ENCODE measurements at regions not wholly inside any gene's neighbourhood (a gene's known extent, or its start where the extent isn't known, plus 50 kb on each side); places are given as distances from the start of the nearest gene placed in this dataset.

DNA sequence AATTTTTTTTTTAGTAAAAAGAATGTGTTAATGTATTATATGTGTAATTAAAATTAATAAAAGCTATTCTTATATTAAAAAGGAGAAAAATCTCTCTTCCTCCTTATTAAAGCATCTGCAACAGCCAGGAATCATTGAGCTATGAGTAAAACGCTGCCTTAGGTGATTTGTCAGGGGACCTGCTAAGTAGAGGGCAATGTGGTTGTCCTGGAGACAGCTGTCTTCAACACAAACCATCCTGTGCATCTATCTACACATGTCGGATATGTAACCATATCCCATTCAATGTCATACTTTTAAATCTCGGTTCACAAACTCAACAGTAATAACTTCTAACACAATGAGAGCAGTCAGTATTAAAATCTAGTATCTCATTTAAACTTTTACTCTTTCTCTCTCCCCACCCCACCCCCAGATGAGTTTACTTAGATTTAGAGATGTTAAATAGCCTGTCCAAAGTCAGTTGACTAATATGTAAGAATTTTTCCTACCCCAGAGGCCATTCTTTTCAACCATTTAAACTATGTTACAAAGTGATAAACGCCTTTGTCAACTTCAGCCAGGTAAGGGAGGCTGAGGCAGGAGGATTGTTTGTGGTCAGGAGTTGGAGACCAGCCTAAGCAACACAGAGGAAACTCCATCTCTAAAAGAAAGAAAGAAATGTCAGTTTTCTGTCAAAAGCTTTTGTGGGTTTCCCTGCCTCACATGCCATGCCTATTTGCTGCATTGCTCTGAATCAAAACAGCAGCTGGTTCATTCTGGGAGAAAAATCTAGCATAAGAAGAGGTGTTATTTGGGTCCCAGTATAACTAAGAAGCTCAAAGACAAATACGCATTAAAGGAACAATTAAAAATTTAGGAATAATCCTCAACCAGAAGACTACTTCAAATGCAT, 413.7 kb upstream of the CCDC196 start:
- no peak for DNase-seq (ENCODE audit: low spot score)
- TF ChIP-seq, protein P1, sequence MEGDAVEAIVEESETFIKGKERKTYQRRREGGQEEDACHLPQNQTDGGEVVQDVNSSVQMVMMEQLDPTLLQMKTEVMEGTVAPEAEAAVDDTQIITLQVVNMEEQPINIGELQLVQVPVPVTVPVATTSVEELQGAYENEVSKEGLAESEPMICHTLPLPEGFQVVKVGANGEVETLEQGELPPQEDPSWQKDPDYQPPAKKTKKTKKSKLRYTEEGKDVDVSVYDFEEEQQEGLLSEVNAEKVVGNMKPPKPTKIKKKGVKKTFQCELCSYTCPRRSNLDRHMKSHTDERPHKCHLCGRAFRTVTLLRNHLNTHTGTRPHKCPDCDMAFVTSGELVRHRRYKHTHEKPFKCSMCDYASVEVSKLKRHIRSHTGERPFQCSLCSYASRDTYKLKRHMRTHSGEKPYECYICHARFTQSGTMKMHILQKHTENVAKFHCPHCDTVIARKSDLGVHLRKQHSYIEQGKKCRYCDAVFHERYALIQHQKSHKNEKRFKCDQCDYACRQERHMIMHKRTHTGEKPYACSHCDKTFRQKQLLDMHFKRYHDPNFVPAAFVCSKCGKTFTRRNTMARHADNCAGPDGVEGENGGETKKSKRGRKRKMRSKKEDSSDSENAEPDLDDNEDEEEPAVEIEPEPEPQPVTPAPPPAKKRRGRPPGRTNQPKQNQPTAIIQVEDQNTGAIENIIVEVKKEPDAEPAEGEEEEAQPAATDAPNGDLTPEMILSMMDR (IDR thresholded peaks at IDR 0.05): no peak
- Mint-ChIP-seq H3K36me3 (ENCODE audit: low read depth) (no peaks in the 10 kb centered on the region), H3K9me3 (ENCODE audit: low read depth) (no peaks in the 10 kb centered on the region), H3K27me3 (ENCODE audit: low read depth) (peaks cover 12% of the 10 kb centered on the region), H3K4me3 (ENCODE audit: unreplicated experiment) (no peak overlapping the region), H3K27ac (ENCODE audit: unreplicated experiment) (no peak overlapping the region), H3K4me1 (ENCODE audit: low read depth) (no peaks in the 10 kb centered on the region)

DNA sequence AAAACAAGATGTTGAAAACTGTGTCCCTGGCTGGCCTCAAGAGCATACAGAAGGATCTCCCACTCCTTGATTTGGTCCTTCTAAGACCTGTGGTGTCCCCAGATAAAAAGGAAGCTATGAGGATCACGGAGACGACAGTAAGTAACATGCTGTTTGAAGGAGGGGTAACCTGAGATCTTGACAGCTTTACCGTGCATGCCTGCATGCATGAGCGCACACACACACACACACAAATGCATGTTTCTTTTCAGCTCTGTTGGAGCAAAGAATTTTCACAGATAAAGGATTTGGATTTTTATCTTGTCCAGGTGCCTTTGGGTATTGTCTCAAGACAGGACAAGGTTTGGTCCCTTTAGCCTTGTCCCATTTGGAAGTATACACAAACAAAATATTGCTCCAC, 411.6 kb upstream of the CCDC196 start:
- H3K4me3 Mint-ChIP-seq (ENCODE audit: unreplicated experiment): no peak overlapping the region
- TF ChIP-seq, protein P1 (IDR thresholded peaks at IDR 0.05): no peak
- H3K27ac Mint-ChIP-seq (ENCODE audit: unreplicated experiment): no peak overlapping the region
- H3K9me3 Mint-ChIP-seq (ENCODE audit: low read depth): no peaks in the 10 kb centered on the region
- peaks cover 11% of the 10 kb centered on the region for H3K27me3 Mint-ChIP-seq (ENCODE audit: low read depth)
- H3K36me3 Mint-ChIP-seq (ENCODE audit: low read depth): no peaks in the 10 kb centered on the region
- H3K4me1 Mint-ChIP-seq (ENCODE audit: low read depth): no peaks in the 10 kb centered on the region
- DNase-seq (ENCODE audit: low spot score): no peak

DNA sequence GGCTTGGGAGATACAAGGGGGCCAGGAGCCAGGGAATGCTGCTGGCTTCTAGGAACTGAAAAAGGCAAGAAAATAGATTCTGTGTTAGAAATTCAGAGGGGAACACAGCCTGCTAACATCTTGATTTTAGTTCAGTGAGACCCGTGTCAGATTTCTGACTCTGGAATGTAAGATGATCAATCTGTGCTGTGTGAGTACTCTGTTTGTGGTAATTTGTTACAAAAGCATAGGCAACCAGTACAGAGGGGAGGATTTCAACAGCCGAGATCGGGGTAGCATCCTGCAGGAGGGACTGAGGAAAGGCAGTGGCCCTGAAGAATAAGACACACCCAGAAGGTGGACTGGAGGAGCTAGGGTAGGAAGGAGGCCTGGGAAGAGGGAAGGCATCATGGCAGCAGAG, 410.0 kb upstream of the CCDC196 start:
- Mint-ChIP-seq H3K9me3 (ENCODE audit: low read depth) (no peaks in the 10 kb centered on the region), H3K4me1 (ENCODE audit: low read depth) (no peaks in the 10 kb centered on the region), H3K36me3 (ENCODE audit: low read depth) (no peaks in the 10 kb centered on the region), H3K27ac (ENCODE audit: unreplicated experiment) (no peak overlapping the region), H3K27me3 (ENCODE audit: low read depth) (peaks cover 6% of the 10 kb centered on the region), H3K4me3 (ENCODE audit: unreplicated experiment) (no peak overlapping the region)
- DNase-seq (ENCODE audit: low spot score): no peak
- TF ChIP-seq, protein P1 (IDR thresholded peaks at IDR 0.05): no peak

DNA sequence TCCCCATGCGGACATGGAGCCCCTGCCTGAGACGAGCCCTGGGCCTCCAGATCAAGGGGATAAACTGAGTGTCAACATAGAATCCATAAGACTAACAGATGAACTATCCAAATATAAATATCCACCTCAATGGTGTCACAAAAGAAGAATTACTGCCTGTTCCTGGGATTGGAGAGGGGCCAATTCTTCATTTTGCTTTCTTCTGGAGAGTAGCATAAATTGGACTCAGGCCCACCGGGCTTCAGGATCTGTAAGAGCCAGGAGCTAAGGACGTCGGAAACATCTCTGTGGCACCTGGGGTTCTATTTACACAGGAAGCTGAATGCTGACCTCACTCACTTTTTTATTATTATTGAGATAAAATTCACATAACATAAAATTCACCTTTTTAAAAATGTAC, 408.2 kb upstream of the CCDC196 start:
- TF ChIP-seq, protein P1 (IDR thresholded peaks at IDR 0.05): no peak
- Mint-ChIP-seq H3K36me3 (ENCODE audit: low read depth) (no peaks in the 10 kb centered on the region), H3K4me3 (ENCODE audit: unreplicated experiment) (no peak overlapping the region)

DNA sequence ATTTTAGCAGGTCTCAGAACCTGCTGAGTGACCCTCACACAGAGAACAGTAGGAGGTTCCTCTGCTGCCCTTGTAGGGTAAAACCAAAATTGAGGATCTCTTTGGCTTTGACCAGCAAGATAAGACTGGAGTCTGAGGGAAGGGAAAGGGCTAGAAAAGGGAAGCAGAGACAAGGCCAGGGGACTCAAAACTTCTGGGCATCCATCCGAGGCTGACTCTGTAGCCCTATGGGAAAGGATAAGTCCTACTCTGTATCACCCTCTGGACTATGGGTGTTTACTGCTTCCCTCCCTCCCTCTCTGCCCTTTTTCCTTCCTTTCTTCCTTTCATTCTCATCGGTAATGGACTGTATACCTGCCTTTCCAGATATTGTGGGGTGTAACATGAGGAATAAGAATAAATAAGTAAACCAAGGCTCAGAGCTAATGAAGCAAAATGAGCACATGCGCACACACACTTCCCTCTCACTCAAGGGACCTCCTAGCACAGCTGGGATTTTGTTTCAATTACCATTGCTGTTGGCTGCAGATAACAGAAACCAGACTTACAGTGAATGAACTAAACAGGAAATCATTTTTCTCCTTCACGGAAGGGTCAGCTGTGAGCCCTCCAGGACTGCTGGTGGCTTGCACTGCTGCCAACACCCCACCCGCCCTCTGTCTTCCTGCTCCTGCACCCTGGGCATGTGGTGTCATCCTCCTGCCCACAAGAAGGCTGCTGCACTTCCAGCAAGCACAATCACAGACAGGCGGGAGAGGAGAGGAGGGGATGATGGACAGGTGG, 404.4 kb upstream of the CCDC196 start:
- H3K27ac Mint-ChIP-seq (ENCODE audit: unreplicated experiment): no peak overlapping the region
- no peaks in the 10 kb centered on the region for H3K4me1 Mint-ChIP-seq (ENCODE audit: low read depth)
- no peak for DNase-seq (ENCODE audit: low spot score)
- H3K4me3 Mint-ChIP-seq (ENCODE audit: unreplicated experiment): no peak overlapping the region
- no peaks in the 10 kb centered on the region for H3K36me3 Mint-ChIP-seq (ENCODE audit: low read depth)
- TF ChIP-seq, protein P1 (IDR thresholded peaks at IDR 0.05): no peak
- H3K27me3 Mint-ChIP-seq (ENCODE audit: low read depth): peaks cover 8% of the 10 kb centered on the region
- H3K9me3 Mint-ChIP-seq (ENCODE audit: low read depth): no peaks in the 10 kb centered on the region

More for the DNA sequence above, 408.2 kb upstream of the CCDC196 start:
- Mint-ChIP-seq H3K27me3 (ENCODE audit: low read depth) (peaks cover 8% of the 10 kb centered on the region), H3K9me3 (ENCODE audit: low read depth) (no peaks in the 10 kb centered on the region), H3K4me1 (ENCODE audit: low read depth) (no peaks in the 10 kb centered on the region), H3K27ac (ENCODE audit: unreplicated experiment) (no peak overlapping the region)
- no peak for DNase-seq (ENCODE audit: low spot score)

Data from chondrocyte (in vitro differentiated cells).